IMR-90 (cell line): ENCODE measurements at regions not wholly inside any gene's neighbourhood (a gene's known extent, or its start where the extent isn't known, plus 50 kb on each side); places are given as distances from the start of the nearest gene placed in this dataset.

Experiments used
- ATAC-seq: fragments of 200-7000 bp; cut with Tn5 transposase; 2 replicates; pipeline ENCODE4 v1.9.1; 2020; ENCODE audit warnings: low read depth, mild to moderate bottlenecking, moderate library complexity
- BruUV-seq: library from RNA; stranded (reverse); fragments of 400-500 nt; replicated peaks from 2 replicates; lab custom pipeline; 2021; lab: Mats Ljungman, UMichigan
- CTCF ChIA-PET: fragments of 300-600 bp; formaldehyde crosslinking; extraction: SDS; loops from one replicate; lab custom pipeline; 2021; ENCODE audit warnings: antibody characterized with exemption; lab: Yijun Ruan, JAX
- POLR2A ChIA-PET: fragments of 300-600 bp; sonication (Branson Sonifier 250); formaldehyde crosslinking; loops from one replicate; lab custom pipeline; 2022; ENCODE audit warnings: antibody characterized with exemption; ENCODE audit not compliant: unreplicated experiment; lab: Charles Lee
- DNase-seq: peaks from one replicate; pipeline ENCODE4 v3.0.0; 2013
- H2AFZ ChIP-seq: replicated peaks from 2 replicates; pipeline ENCODE3; 2013; ENCODE audit warnings: low read length, mild to moderate bottlenecking; ENCODE audit not compliant: poor library complexity
- H2AK5ac ChIP-seq: 2 replicates; pipeline ENCODE4 v1.6.1; 2013; ENCODE audit warnings: low read depth, low read length, inconsistent platforms
- H2AK9ac ChIP-seq: replicated peaks from 2 replicates; pipeline ENCODE3; 2013; ENCODE audit warnings: mild to moderate bottlenecking, low read depth, low read length, moderate library complexity; ENCODE audit not compliant: poor library complexity
- H2BK120ac ChIP-seq: 2 replicates; pipeline ENCODE4 v1.6.1; 2013; ENCODE audit warnings: low read depth, low read length, inconsistent platforms
- H2BK15ac ChIP-seq: 3 replicates; pipeline ENCODE4 v1.6.1; 2013; ENCODE audit warnings: low read depth, low read length, inconsistent platforms
- H2BK20ac ChIP-seq: 2 replicates; pipeline ENCODE4 v1.6.1; 2013; ENCODE audit warnings: low read depth, mild to moderate bottlenecking, inconsistent platforms, low read length, moderate library complexity
- H2BK5ac ChIP-seq: 2 replicates; pipeline ENCODE4 v1.6.1; 2013; ENCODE audit warnings: mild to moderate bottlenecking, low read depth, low read length, inconsistent platforms; ENCODE audit not compliant: poor library complexity, severe bottlenecking
- H3K14ac ChIP-seq: replicated peaks from 2 replicates; pipeline ENCODE4 v1.6.1; 2013; ENCODE audit warnings: low read depth, low read length, inconsistent platforms
- H3K18ac ChIP-seq: 2 replicates; pipeline ENCODE4 v1.6.1; 2013; ENCODE audit warnings: low read depth, low read length, control low read depth
- H3K23ac ChIP-seq: 2 replicates; pipeline ENCODE4 v1.6.1; 2013; ENCODE audit warnings: low read depth, low read length, inconsistent platforms
- H3K27ac ChIP-seq: 2 replicates; pipeline ENCODE4 v1.5.1; 2013; ENCODE audit warnings: mild to moderate bottlenecking, control low read depth, low read length; ENCODE audit not compliant: insufficient read depth
- H3K27me3 ChIP-seq: 2 replicates; pipeline ENCODE4 v1.6.1; 2013; ENCODE audit warnings: low read length; ENCODE audit not compliant: control insufficient read depth, insufficient read depth
- H3K36me3 ChIP-seq: 2 replicates; pipeline ENCODE4 v1.6.1; 2013; ENCODE audit warnings: low read length, mixed read lengths; ENCODE audit not compliant: control insufficient read depth, insufficient read depth
- H3K4ac ChIP-seq: 2 replicates; pipeline ENCODE4 v1.6.1; 2013; ENCODE audit warnings: low read depth, low read length, inconsistent platforms
- H3K4me1 ChIP-seq: 2 replicates; pipeline ENCODE4 v1.6.1; 2013; ENCODE audit warnings: low read length, mixed read lengths; ENCODE audit not compliant: control insufficient read depth, insufficient read depth
- H3K4me2 ChIP-seq: 2 replicates; pipeline ENCODE4 v1.6.1; 2013; ENCODE audit warnings: low read depth, mild to moderate bottlenecking, control low read depth, low read length, moderate library complexity
- H3K4me3 ChIP-seq: 2 replicates; pipeline ENCODE4 v1.5.1; 2013; ENCODE audit warnings: low read depth, mild to moderate bottlenecking, control low read depth, low read length, moderate library complexity; ENCODE audit not compliant: insufficient read depth
- H3K56ac ChIP-seq: 2 replicates; pipeline ENCODE4 v1.6.1; 2013; ENCODE audit warnings: low read length, inconsistent platforms; ENCODE audit not compliant: insufficient read depth; ENCODE audit errors: extremely low read depth
- H3K79me1 ChIP-seq, 2 experiments: 2 replicates each; pipeline ENCODE4 v1.6.1; 2013; ENCODE audit warnings: low read length in 2 of 2, inconsistent platforms in 1 of 2, low read depth in 1 of 2
- H3K9ac ChIP-seq: 2 replicates; pipeline ENCODE4 v1.6.1; 2013; ENCODE audit warnings: low read depth, low read length, control low read depth
- H3K9me1 ChIP-seq: 2 replicates; pipeline ENCODE4 v1.6.1; 2013; ENCODE audit warnings: low read length, inconsistent platforms; ENCODE audit not compliant: insufficient read depth
- H3K9me3 ChIP-seq: 2 replicates; pipeline ENCODE4 v1.6.1; 2013; ENCODE audit warnings: low read length; ENCODE audit not compliant: control insufficient read depth, insufficient read depth
- H4K20me1 ChIP-seq: 2 replicates; pipeline ENCODE4 v1.6.1; 2013; ENCODE audit warnings: low read length, inconsistent platforms; ENCODE audit not compliant: insufficient read depth
- H4K5ac ChIP-seq: 2 replicates; pipeline ENCODE4 v1.6.1; 2013; ENCODE audit warnings: mild to moderate bottlenecking, low read depth, low read length, control low read depth
- H4K8ac ChIP-seq, 2 experiments: 2 replicates each; pipeline ENCODE4 v1.6.1; 2013; ENCODE audit warnings: low read depth in 2 of 2, low read length in 2 of 2, control low read depth in 1 of 2, inconsistent platforms in 1 of 2
- H4K91ac ChIP-seq: 2 replicates; pipeline ENCODE4 v1.6.1; 2013; ENCODE audit warnings: low read depth, low read length, inconsistent platforms; ENCODE audit not compliant: insufficient read depth
- BHLHE40 ChIP-seq: fragments of 150-350 bp; IDR thresholded peaks from 2 replicates; pipeline ENCODE4 v1.6.1; 2016; ENCODE audit warnings: mild to moderate bottlenecking, low read depth, low read length
- POLR2A ChIP-seq: IDR thresholded peaks from 2 replicates; pipeline ENCODE4 v1.6.1; 2012; ENCODE audit warnings: mild to moderate bottlenecking, low read depth, low read length
- RFX5 ChIP-seq: IDR thresholded peaks from 2 replicates; pipeline ENCODE4 v1.8.0; 2012; ENCODE audit warnings: low read depth, mild to moderate bottlenecking, low read length, moderate library complexity
- dilution Hi-C: fragments of 300-500 bp; cut with HindIII; formaldehyde crosslinking; loops from one replicate; pipeline ENCODE4 v1.14.3; 2018; ENCODE audit warnings: low sequenced_read_pairs; ENCODE audit not compliant: unreplicated experiment
- in situ Hi-C: fragments of 300-500 bp; cut with MboI; formaldehyde crosslinking; loops from 3 replicates; pipeline ENCODE4 v1.14.3; 2019; ENCODE audit warnings: low sequenced_read_pairs, inconsistent platforms, mixed read lengths
- intact Hi-C: fragments of 100-400 bp; cut with micrococcal nuclease; formaldehyde crosslinking; loops from 2 replicates; pipeline ENCODE4 v1.10.0; 2022
- TF ChIP-seq, protein P1 (sequence below): conservative IDR thresholded peaks from 2 replicates; pipeline ENCODE4 v1.5.1; 2012; ENCODE audit warnings: mild to moderate bottlenecking, low read depth, low read length, improper control_type of control experiment

GRCh38 chr13:44191103-44191502 lies 182.5 kb upstream of the SERP2 start:
- Histone ChIP-seq H2BK20ac (no peak overlapping the region), H2BK15ac (no peak overlapping the region), H3K27ac (no peak overlapping the region), H3K9me3 (no peaks in the 10 kb centered on the region; the same call in 1 of the 2 replicates), H4K5ac (no peak overlapping the region), H2BK5ac (no peak overlapping the region), H3K4me3 (no peak overlapping the region), H3K4me1 (peaks cover 4% of the 10 kb centered on the region; the same call in 1 of the 2 replicates), H3K23ac (no peak overlapping the region), H3K27me3 (no peaks in the 10 kb centered on the region), H2AFZ (no peak overlapping the region), H2AK5ac (no peak overlapping the region), H3K56ac (no peak overlapping the region), H3K9me1 (peaks cover 4% of the 10 kb centered on the region), H3K4ac (no peak overlapping the region), H3K4me2 (no peak overlapping the region), H4K91ac (no peak overlapping the region), H4K20me1 (no peaks in the 10 kb centered on the region), H3K14ac (no peak overlapping the region), H3K79me1 (no peaks in the 10 kb centered on the region), H2BK120ac (no peak overlapping the region), H3K18ac (no peak overlapping the region), H2AK9ac (no peak overlapping the region), H4K8ac (no peak overlapping the region), H3K9ac (no peak overlapping the region), H3K36me3 (no peaks in the 10 kb centered on the region)
- in situ Hi-C loops: no loop called here
- BruUV-seq: no TSS peak
- intact Hi-C loops: loop anchor here (1.0 kb wide), 1 partner anchor 246 kb away; no protein-coding TSS in a partner anchor
- POLR2A ChIA-PET: no interaction called here
- ATAC-seq (no peak), DNase-seq (no peak)
- dilution Hi-C loops: no loop called here
- TF ChIP-seq BHLHE40 (no peak), RFX5 (no peak), POLR2A (no peak)
- TF ChIP-seq, protein P1, sequence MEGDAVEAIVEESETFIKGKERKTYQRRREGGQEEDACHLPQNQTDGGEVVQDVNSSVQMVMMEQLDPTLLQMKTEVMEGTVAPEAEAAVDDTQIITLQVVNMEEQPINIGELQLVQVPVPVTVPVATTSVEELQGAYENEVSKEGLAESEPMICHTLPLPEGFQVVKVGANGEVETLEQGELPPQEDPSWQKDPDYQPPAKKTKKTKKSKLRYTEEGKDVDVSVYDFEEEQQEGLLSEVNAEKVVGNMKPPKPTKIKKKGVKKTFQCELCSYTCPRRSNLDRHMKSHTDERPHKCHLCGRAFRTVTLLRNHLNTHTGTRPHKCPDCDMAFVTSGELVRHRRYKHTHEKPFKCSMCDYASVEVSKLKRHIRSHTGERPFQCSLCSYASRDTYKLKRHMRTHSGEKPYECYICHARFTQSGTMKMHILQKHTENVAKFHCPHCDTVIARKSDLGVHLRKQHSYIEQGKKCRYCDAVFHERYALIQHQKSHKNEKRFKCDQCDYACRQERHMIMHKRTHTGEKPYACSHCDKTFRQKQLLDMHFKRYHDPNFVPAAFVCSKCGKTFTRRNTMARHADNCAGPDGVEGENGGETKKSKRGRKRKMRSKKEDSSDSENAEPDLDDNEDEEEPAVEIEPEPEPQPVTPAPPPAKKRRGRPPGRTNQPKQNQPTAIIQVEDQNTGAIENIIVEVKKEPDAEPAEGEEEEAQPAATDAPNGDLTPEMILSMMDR: no peak
- CTCF ChIA-PET: interaction anchor here (0.7 to 1.5 kb wide), 2 partner anchors 207 to 248 kb away, joined by 3 to 4 read pairs; no protein-coding TSS in a partner anchor
